ENCODE measurements at regions not wholly inside any gene's neighbourhood (a gene's known extent, or its start where the extent isn't known, plus 50 kb on each side); places are given as distances from the start of the nearest gene placed in this dataset.

DNA sequence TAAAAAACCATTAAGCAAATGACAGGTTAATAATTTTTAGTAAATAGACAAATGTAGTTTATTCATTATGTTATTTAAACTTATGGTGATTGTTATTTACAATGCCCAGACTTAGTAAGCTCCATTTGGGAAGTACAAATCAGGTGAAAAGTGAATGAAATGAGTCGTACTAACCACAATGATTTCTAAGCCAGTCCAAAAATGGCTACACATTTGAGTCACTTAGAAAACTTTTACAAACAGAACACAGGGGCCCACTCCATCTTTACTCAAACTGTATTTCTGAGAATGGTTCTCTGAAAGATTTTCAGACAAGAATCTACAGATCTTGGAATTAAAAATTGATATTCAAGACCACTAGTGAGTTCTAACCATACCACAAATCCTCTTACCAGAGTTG lies 653.3 kb upstream of the MIS18BP1 start (continued):
- TF ChIP-seq TCF12 (IDR thresholded peaks at IDR 0.05; ENCODE audit: low read depth, low read length) (no peak), SP2 (IDR thresholded peaks at IDR 0.05; ENCODE audit: low read length) (no peak), EP300 (IDR thresholded peaks at IDR 0.05; ENCODE audit: borderline replicate concordance in 1 of 2, low read depth in 2 of 2, low read length in 2 of 2) (no peak), EZH2 (IDR thresholded peaks at IDR 0.05; ENCODE audit: low read depth, low read length, severe bottlenecking) (no peak)

All from H1 (cell line).